WTC11 (cell line): ENCODE measurements at regions not wholly inside any gene's neighbourhood (a gene's known extent, or its start where the extent isn't known, plus 50 kb on each side); places are given as distances from the start of the nearest gene placed in this dataset.

Experiments used
- CTCF ChIP-seq: fragments of 200-600 bp; IDR thresholded peaks from 2 replicates; pipeline ENCODE4 v1.8.0; 2022; ENCODE audit warnings: antibody characterized with exemption
- E2F1 ChIP-seq: sonication (generic); formaldehyde crosslinking; IDR thresholded peaks from 2 replicates; pipeline ENCODE4 v1.8.0; 2022; ENCODE audit warnings: mild to moderate bottlenecking, missing genetic modification reagents
- ETV6 ChIP-seq: sonication (generic); formaldehyde crosslinking; IDR thresholded peaks from 2 replicates; pipeline ENCODE4 v1.8.1; 2022; ENCODE audit warnings: mild to moderate bottlenecking, missing genetic modification reagents
- FOXK1 ChIP-seq: sonication (generic); formaldehyde crosslinking; IDR thresholded peaks from 2 replicates; pipeline ENCODE4 v1.8.0; 2022; ENCODE audit warnings: mild to moderate bottlenecking, moderate library complexity, missing genetic modification reagents
- FOXP1 ChIP-seq: sonication (generic); formaldehyde crosslinking; IDR thresholded peaks from 2 replicates; pipeline ENCODE4 v1.8.0; 2022; ENCODE audit warnings: missing genetic modification reagents, mild to moderate bottlenecking, moderate library complexity, borderline replicate concordance
- NFYB ChIP-seq: sonication (generic); formaldehyde crosslinking; conservative IDR thresholded peaks from 2 replicates; pipeline ENCODE4 v1.8.0; 2022; ENCODE audit warnings: low read depth, missing genetic modification reagents
- ZMAT4 ChIP-seq: fragments of 250-450 bp; sonication (Bioruptor Pico); IDR thresholded peaks from 2 replicates; pipeline ENCODE4 v1.9.0; 2021; ENCODE audit warnings: mild to moderate bottlenecking

GRCh38 chr4:31467781-31468180, 747.6 kb downstream of the PCDH7 start:
- no peak for TF ChIP-seq FOXK1 (CRISPR knock-in tag)
- TF ChIP-seq CTCF = no peak
- no peak for TF ChIP-seq FOXP1 (CRISPR knock-in tag)
- no peak for TF ChIP-seq NFYB (CRISPR knock-in tag)
- TF ChIP-seq ETV6 (CRISPR knock-in tag) = no peak
- no peak for TF ChIP-seq ZMAT4 (CRISPR knock-in tag)
- no peak for TF ChIP-seq E2F1
